ENCODE measurements at regions not wholly inside any gene's neighbourhood (a gene's known extent, or its start where the extent isn't known, plus 50 kb on each side); places are given as distances from the start of the nearest gene placed in this dataset.

GRCh38 chr13:44172281-44172810, 201.3 kb upstream of the SERP2 start:
- Histone ChIP-seq H2AFZ (ENCODE audit: low read length) (no peak overlapping the region), H2AK5ac (ENCODE audit: insufficient read length, low read length) (no peak overlapping the region), H4K20me1 (ENCODE audit: control insufficient read depth, insufficient read depth, insufficient read length) (no peaks in the 10 kb centered on the region), H3K27me3 (ENCODE audit: insufficient read depth, low read length) (no peaks in the 10 kb centered on the region), H3K9ac (ENCODE audit: extremely low read depth, insufficient read length, low read length) (no peak overlapping the region), H3K4ac (ENCODE audit: low read depth, low read length) (no peak overlapping the region), H3K9me3 (ENCODE audit: control insufficient read depth, low read depth, low read length) (no peaks in the 10 kb centered on the region), H3K18ac (ENCODE audit: insufficient read length, low read depth, low read length) (no peak overlapping the region), H3K27ac (ENCODE audit: insufficient read length, low read depth, low read length) (no peak overlapping the region), H3K23me2 (ENCODE audit: insufficient read length, low read depth, low read length, poor library complexity, severe bottlenecking) (no peaks in the 10 kb centered on the region), H3K14ac (ENCODE audit: insufficient read depth, low read length) (no peak overlapping the region), H2BK20ac (ENCODE audit: low read depth, low read length, poor library complexity, severe bottlenecking) (no peak overlapping the region), H3K56ac (ENCODE audit: insufficient read length, low read depth, low read length) (no peak overlapping the region), H2BK12ac (ENCODE audit: insufficient read length, low read depth, low read length) (no peak overlapping the region), H2BK120ac (ENCODE audit: low read depth, low read length, poor library complexity, severe bottlenecking) (no peak overlapping the region), H4K91ac (ENCODE audit: insufficient read length, low read depth, low read length) (no peak overlapping the region), H3K23ac (ENCODE audit: insufficient read length, low read depth, low read length) (no peak overlapping the region), H2BK15ac (ENCODE audit: low read depth, low read length) (no peak overlapping the region), H4K5ac (ENCODE audit: insufficient read length, low read depth, low read length) (no peak overlapping the region), H4K8ac (replicated peaks; ENCODE audit: insufficient read length, low read depth, low read length) (no peak overlapping the region), H3K79me2 (ENCODE audit: insufficient read depth, low read length) (no peaks in the 10 kb centered on the region), H3K4me2 (ENCODE audit: insufficient read depth, insufficient read length, low read length) (no peak overlapping the region), H3K79me1 (ENCODE audit: insufficient read depth, low read depth, low read length, poor library complexity, severe bottlenecking) (no peaks in the 10 kb centered on the region), H2BK5ac (ENCODE audit: insufficient read length, low read length) (no peak overlapping the region), H3K4me1 (ENCODE audit: insufficient read depth, low read length) (no peaks in the 10 kb centered on the region), H3T11ph (ENCODE audit: low read length) (no peak overlapping the region)
- Mint-ChIP-seq H3K4me1 (peaks cover 2 to 5% of the 10 kb centered on the region in 2 experiments; a peak in 2 of 4 replicates), H3K36me3 (ENCODE audit: insufficient read depth in 1 of 3, low read depth in 3 of 3) (peaks cover 0 to 1% (median 0%) of the 10 kb centered on the region in 3 experiments; a peak in 1 of 7 replicates), H3K4me3 (no peak overlapping the region), H3K9me3 (peaks cover 2 to 4% of the 10 kb centered on the region in 2 experiments), H3K27ac (no peak overlapping the region), H3K27me3 (ENCODE audit: low read depth) (peaks cover 1% of the 10 kb centered on the region; the same call in 1 of the 2 replicates)
- WGBS (ENCODE audit: extremely low coverage, insufficient read length, low lambda C conversion rate): no CpG with 5 or more reads among the region's 4 CpGs
- no peak for DNase-seq
- peak; percentile 15; the same call in 1 of the 3 replicates for TF ChIP-seq CTCF (conservative IDR thresholded peaks at IDR 0.05)

Measured in H9 (cell line).